ENCODE measurements at regions not wholly inside any gene's neighbourhood (a gene's known extent, or its start where the extent isn't known, plus 50 kb on each side); places are given as distances from the start of the nearest gene placed in this dataset.

DNA sequence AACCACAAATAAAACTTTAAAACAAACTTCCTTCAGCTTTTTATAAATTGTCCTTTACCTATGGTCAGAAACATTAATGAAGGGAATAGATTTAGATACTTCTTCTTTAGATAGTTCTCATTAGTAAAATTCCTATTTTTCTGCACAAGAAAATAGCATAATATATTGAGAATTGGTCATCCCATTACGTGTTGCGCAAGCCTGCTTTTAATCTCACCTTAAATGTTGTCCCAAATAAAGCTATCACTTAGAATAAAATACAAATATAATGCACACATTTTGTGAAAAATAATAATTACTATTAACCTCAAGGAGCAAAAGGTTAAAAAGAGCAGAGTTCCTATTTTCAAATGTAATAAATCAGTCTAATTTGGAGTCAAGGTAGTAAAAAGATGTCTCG lies 95.2 kb upstream of the TTC29 start:
- DNase-seq (ENCODE audit: low spot score): no peak
- no CpG with 5 or more reads among the region's 3 CpGs for WGBS, 2 donors (ENCODE audit: extremely low coverage in 2 of 2, insufficient read length in 2 of 2, insufficient replicate concordance in 1 of 2)
- Histone ChIP-seq H2AK5ac (ENCODE audit: low read depth, low read length) (no peak overlapping the region), H3K4me1 (ENCODE audit: control insufficient read depth in 2 of 2, insufficient read depth in 1 of 2, low read depth in 1 of 2, low read length in 2 of 2) (peaks cover 0 to 8% of the 10 kb centered on the region in 2 donors), H3K4ac (ENCODE audit: low read length) (no peak overlapping the region), H4K8ac (ENCODE audit: low read depth, low read length) (no peak overlapping the region), H2BK120ac (ENCODE audit: low read depth, low read length) (no peak overlapping the region), H2BK12ac (ENCODE audit: low read length) (no peak overlapping the region), H4K91ac (ENCODE audit: low read depth, low read length, poor library complexity) (no peak overlapping the region), H3K27ac (replicated peaks; ENCODE audit: low read length) (no peak overlapping the region), H2AFZ (ENCODE audit: low read length) (no peak overlapping the region), H3K36me3 (replicated peaks in 1 of 2; ENCODE audit: control insufficient read depth in 2 of 2, insufficient read depth in 2 of 2, low read length in 2 of 2) (no peaks in the 10 kb centered on the region), H3K23ac (ENCODE audit: low read depth, low read length, poor library complexity) (no peak overlapping the region), H2BK5ac (ENCODE audit: low read length) (no peak overlapping the region), H2BK15ac (ENCODE audit: low read length) (no peak overlapping the region), H3K4me2 (ENCODE audit: insufficient read depth, low read length, poor library complexity, severe bottlenecking) (no peak overlapping the region), H3K14ac (ENCODE audit: low read length) (no peak overlapping the region), H3K9me3 (replicated peaks in 1 of 2; ENCODE audit: control insufficient read depth in 2 of 2, insufficient read depth in 1 of 2, low read depth in 1 of 2, low read length in 2 of 2) (no peaks in the 10 kb centered on the region), H3K9ac (ENCODE audit: low read depth, low read length, poor library complexity) (no peak overlapping the region), H3K27me3 (ENCODE audit: control insufficient read depth in 3 of 3, insufficient read depth in 3 of 3, low read depth in 1 of 3, low read length in 3 of 3) (no peaks in the 10 kb centered on the region), H3K4me3 (ENCODE audit: low read length in 2 of 2) (no peak overlapping the region), H3K79me1 (ENCODE audit: low read depth, low read length) (no peaks in the 10 kb centered on the region), H3K18ac (ENCODE audit: low read length) (no peak overlapping the region)

GRCh38 chr4:147041376-147041775 lies 95.7 kb upstream of the TTC29 start:
- Histone ChIP-seq H3K14ac (ENCODE audit: low read length) (no peak overlapping the region), H4K8ac (ENCODE audit: low read depth, low read length) (no peak overlapping the region), H2AFZ (ENCODE audit: low read length) (no peak overlapping the region), H2BK5ac (ENCODE audit: low read length) (no peak overlapping the region), H3K36me3 (replicated peaks in 1 of 2; ENCODE audit: control insufficient read depth in 2 of 2, insufficient read depth in 2 of 2, low read length in 2 of 2) (no peaks in the 10 kb centered on the region), H3K4me2 (ENCODE audit: insufficient read depth, low read length, poor library complexity, severe bottlenecking) (no peak overlapping the region), H2BK120ac (ENCODE audit: low read depth, low read length) (no peak overlapping the region), H2BK15ac (ENCODE audit: low read length) (no peak overlapping the region), H3K18ac (ENCODE audit: low read length) (no peak overlapping the region), H3K79me1 (ENCODE audit: low read depth, low read length) (no peaks in the 10 kb centered on the region), H3K27ac (replicated peaks; ENCODE audit: low read length) (no peak overlapping the region), H3K9me3 (replicated peaks in 1 of 2; ENCODE audit: control insufficient read depth in 2 of 2, insufficient read depth in 1 of 2, low read depth in 1 of 2, low read length in 2 of 2) (no peaks in the 10 kb centered on the region), H3K23ac (ENCODE audit: low read depth, low read length, poor library complexity) (no peak overlapping the region), H4K91ac (ENCODE audit: low read depth, low read length, poor library complexity) (no peak overlapping the region), H2BK12ac (ENCODE audit: low read length) (no peak overlapping the region), H3K4me1 (ENCODE audit: control insufficient read depth in 2 of 2, insufficient read depth in 1 of 2, low read depth in 1 of 2, low read length in 2 of 2) (peaks cover 0 to 4% of the 10 kb centered on the region in 2 donors), H3K4ac (ENCODE audit: low read length) (no peak overlapping the region), H3K4me3 (ENCODE audit: low read length in 2 of 2) (no peak overlapping the region), H2AK5ac (ENCODE audit: low read depth, low read length) (no peak overlapping the region), H3K27me3 (ENCODE audit: control insufficient read depth in 3 of 3, insufficient read depth in 3 of 3, low read depth in 1 of 3, low read length in 3 of 3) (no peaks in the 10 kb centered on the region), H3K9ac (ENCODE audit: low read depth, low read length, poor library complexity) (no peak overlapping the region)
- DNase-seq (ENCODE audit: low spot score): no peak
- WGBS, 2 donors (ENCODE audit: extremely low coverage in 2 of 2, insufficient read length in 2 of 2, insufficient replicate concordance in 1 of 2): no CpG with 5 or more reads among the region's 4 CpGs

GRCh38 chr4:147042046-147042445 lies 96.4 kb upstream of the TTC29 start:
- Histone ChIP-seq H3K4ac (ENCODE audit: low read length) (no peak overlapping the region), H3K14ac (ENCODE audit: low read length) (no peak overlapping the region), H3K18ac (ENCODE audit: low read length) (no peak overlapping the region), H2BK120ac (ENCODE audit: low read depth, low read length) (no peak overlapping the region), H3K4me1 (ENCODE audit: control insufficient read depth in 2 of 2, insufficient read depth in 1 of 2, low read depth in 1 of 2, low read length in 2 of 2) (peaks cover 0 to 4% of the 10 kb centered on the region in 2 donors), H2BK12ac (ENCODE audit: low read length) (no peak overlapping the region), H3K4me2 (ENCODE audit: insufficient read depth, low read length, poor library complexity, severe bottlenecking) (no peak overlapping the region), H3K27me3 (ENCODE audit: control insufficient read depth in 3 of 3, insufficient read depth in 3 of 3, low read depth in 1 of 3, low read length in 3 of 3) (no peaks in the 10 kb centered on the region), H2AK5ac (ENCODE audit: low read depth, low read length) (no peak overlapping the region), H2BK15ac (ENCODE audit: low read length) (no peak overlapping the region), H4K8ac (ENCODE audit: low read depth, low read length) (no peak overlapping the region), H3K9me3 (replicated peaks in 1 of 2; ENCODE audit: control insufficient read depth in 2 of 2, insufficient read depth in 1 of 2, low read depth in 1 of 2, low read length in 2 of 2) (no peaks in the 10 kb centered on the region), H3K36me3 (replicated peaks in 1 of 2; ENCODE audit: control insufficient read depth in 2 of 2, insufficient read depth in 2 of 2, low read length in 2 of 2) (no peaks in the 10 kb centered on the region), H3K4me3 (ENCODE audit: low read length in 2 of 2) (no peak overlapping the region), H3K27ac (replicated peaks; ENCODE audit: low read length) (no peak overlapping the region), H2BK5ac (ENCODE audit: low read length) (no peak overlapping the region), H2AFZ (ENCODE audit: low read length) (no peak overlapping the region), H3K23ac (ENCODE audit: low read depth, low read length, poor library complexity) (no peak overlapping the region), H3K9ac (ENCODE audit: low read depth, low read length, poor library complexity) (no peak overlapping the region), H3K79me1 (ENCODE audit: low read depth, low read length) (no peaks in the 10 kb centered on the region), H4K91ac (ENCODE audit: low read depth, low read length, poor library complexity) (no peak overlapping the region)
- no peak for DNase-seq (ENCODE audit: low spot score)
- WGBS, 2 donors (ENCODE audit: extremely low coverage in 2 of 2, insufficient read length in 2 of 2, insufficient replicate concordance in 1 of 2): no CpG with 5 or more reads among the region's 1 CpG

DNA sequence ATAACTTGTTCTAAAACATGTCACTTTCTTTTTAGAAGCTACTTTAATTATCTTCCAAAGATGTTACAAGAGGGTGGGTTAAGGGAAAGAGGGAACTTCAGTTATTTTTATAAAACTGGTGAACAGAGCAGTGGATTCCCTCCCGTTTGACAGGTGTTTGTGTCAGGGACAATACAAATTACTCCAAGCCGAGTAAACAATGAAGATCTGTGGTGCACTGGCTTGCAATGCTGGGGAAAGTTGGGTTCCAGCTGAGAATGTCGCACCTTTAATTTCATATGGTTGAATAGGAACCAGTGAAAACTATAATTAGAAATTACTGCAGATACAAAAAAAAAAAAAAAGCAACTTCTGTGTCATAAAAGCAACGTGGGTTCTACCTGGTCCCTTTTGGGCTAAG lies 98.6 kb upstream of the TTC29 start:
- H3K4ac ChIP-seq (ENCODE audit: low read length): no peak overlapping the region
- H3K4me1 ChIP-seq (ENCODE audit: control insufficient read depth in 2 of 2, insufficient read depth in 1 of 2, low read depth in 1 of 2, low read length in 2 of 2): peaks cover 0 to 2% of the 10 kb centered on the region in 2 donors
- H2BK15ac ChIP-seq (ENCODE audit: low read length): no peak overlapping the region
- no peak overlapping the region for H3K9ac ChIP-seq (ENCODE audit: low read depth, low read length, poor library complexity)
- no peak overlapping the region for H3K14ac ChIP-seq (ENCODE audit: low read length)
- no peaks in the 10 kb centered on the region for H3K9me3 ChIP-seq (replicated peaks in 1 of 2; ENCODE audit: control insufficient read depth in 2 of 2, insufficient read depth in 1 of 2, low read depth in 1 of 2, low read length in 2 of 2)
- no peak overlapping the region for H3K4me3 ChIP-seq (ENCODE audit: low read length in 2 of 2)
- no peak overlapping the region for H4K8ac ChIP-seq (ENCODE audit: low read depth, low read length)
- H3K4me2 ChIP-seq (ENCODE audit: insufficient read depth, low read length, poor library complexity, severe bottlenecking): no peak overlapping the region
- no peaks in the 10 kb centered on the region for H3K79me1 ChIP-seq (ENCODE audit: low read depth, low read length)
- H3K18ac ChIP-seq (ENCODE audit: low read length): no peak overlapping the region
- H2BK120ac ChIP-seq (ENCODE audit: low read depth, low read length): no peak overlapping the region
- H2BK5ac ChIP-seq (ENCODE audit: low read length): no peak overlapping the region
- no peak for DNase-seq (ENCODE audit: low spot score)
- no peak overlapping the region for H2BK12ac ChIP-seq (ENCODE audit: low read length)
- no peak overlapping the region for H2AFZ ChIP-seq (ENCODE audit: low read length)
- no peak overlapping the region for H4K91ac ChIP-seq (ENCODE audit: low read depth, low read length, poor library complexity)
- no peak overlapping the region for H3K23ac ChIP-seq (ENCODE audit: low read depth, low read length, poor library complexity)
- WGBS, 2 donors (ENCODE audit: extremely low coverage in 2 of 2, insufficient read length in 2 of 2, insufficient replicate concordance in 1 of 2): no CpG with 5 or more reads among the region's 4 CpGs
- H2AK5ac ChIP-seq (ENCODE audit: low read depth, low read length): no peak overlapping the region
- H3K27ac ChIP-seq (replicated peaks; ENCODE audit: low read length): no peak overlapping the region
- H3K36me3 ChIP-seq (replicated peaks in 1 of 2; ENCODE audit: control insufficient read depth in 2 of 2, insufficient read depth in 2 of 2, low read length in 2 of 2): no peaks in the 10 kb centered on the region
- H3K27me3 ChIP-seq (ENCODE audit: control insufficient read depth in 3 of 3, insufficient read depth in 3 of 3, low read depth in 1 of 3, low read length in 3 of 3): no peaks in the 10 kb centered on the region

All from neuronal stem cell (in vitro differentiated cells).